NCI-H1436 (cell line): ENCODE measurements at regions not wholly inside any gene's neighbourhood (a gene's known extent, or its start where the extent isn't known, plus 50 kb on each side); places are given as distances from the start of the nearest gene placed in this dataset.
"Not testable (repeated sequence)": the region's sequence is repeated elsewhere in the genome, so short reads cannot be mapped to it uniquely, and the experiment has no call there.

Experiments
- DNase-seq: peaks from one replicate; lab custom pipeline; 2025; lab: John Stamatoyannopoulos, UW

- no peak for DNase-seq
Observed at GRCh38 chr16:59113004-59113670, 379.0 kb upstream of the GOT2 start.

GRCh38 chr16:59111280-59111679, 377.2 kb upstream of the GOT2 start:
- DNase-seq: no peak

DNA sequence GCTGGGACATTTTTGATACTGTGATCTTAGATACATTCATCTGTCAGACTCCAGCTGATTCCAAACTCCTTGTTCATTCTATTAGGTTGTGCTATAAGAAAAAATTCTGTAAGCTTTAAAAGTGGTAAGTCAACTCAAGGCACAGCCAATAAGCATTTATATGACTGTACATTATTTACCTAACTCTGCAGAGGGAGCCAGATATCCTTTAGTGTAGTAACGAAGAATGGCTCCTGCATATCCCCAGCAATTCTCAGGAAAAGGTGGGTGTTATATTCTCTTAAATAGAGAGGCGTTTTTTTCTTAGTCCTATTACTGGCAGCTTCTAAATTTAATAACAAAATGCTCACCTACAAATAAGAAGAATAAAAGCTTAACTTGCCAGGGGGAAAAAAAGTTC, 374.3 kb upstream of the GOT2 start:
- no peak for DNase-seq

- not testable (repeated sequence) for DNase-seq
Observed at GRCh38 chr16:59096682-59097081, 362.6 kb upstream of the GOT2 start.

GRCh38 chr16:59090541-59090940, 356.4 kb upstream of the GOT2 start:
- no peak for DNase-seq

GRCh38 chr16:59088431-59088830, 354.3 kb upstream of the GOT2 start:
- DNase-seq: no peak

- DNase-seq: no peak
Observed at GRCh38 chr16:59087641-59088040, 353.5 kb upstream of the GOT2 start.

GRCh38 chr16:59067205-59067604, 333.1 kb upstream of the GOT2 start:
- no peak for DNase-seq

DNA sequence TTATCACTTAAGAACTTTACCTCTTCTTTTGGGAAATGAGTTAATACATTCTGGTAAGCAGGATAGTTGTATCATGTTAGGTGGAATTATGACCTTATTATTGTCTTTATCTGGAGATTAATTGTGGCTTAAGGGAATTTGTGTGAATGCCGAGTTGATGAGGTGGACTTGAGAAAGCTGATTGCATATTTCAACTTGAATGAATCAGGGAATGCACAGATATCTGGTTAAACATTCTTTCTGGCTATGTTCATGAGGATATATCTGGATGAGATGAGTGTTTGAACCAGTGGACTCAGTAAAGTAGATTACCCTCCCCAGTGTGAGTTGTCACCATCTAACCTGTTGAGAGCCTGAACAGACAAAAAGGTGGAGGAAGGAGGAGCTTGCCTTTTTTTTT, 326.1 kb upstream of the GOT2 start:
- DNase-seq: no peak

GRCh38 chr16:59058250-59058649, 324.1 kb upstream of the GOT2 start:
- no peak for DNase-seq

DNA sequence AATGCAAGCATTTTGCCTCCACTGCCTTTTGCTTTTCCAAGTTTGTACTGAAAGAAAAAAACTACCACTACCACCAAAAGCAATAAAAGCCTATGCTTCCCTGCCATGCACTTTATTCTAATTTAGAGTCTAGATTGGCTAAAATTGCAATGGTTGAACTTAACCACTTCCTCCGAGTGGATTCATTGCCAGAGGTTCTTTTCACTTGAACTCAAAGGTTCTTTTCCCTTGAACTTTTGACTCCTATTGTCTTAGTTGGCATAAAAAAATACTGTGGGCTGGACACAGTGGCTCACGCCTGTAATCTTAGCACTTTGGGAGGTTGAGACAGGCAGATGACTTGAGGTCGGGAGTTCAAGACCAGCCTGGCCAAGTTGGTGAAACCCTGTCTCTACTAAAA, 319.8 kb upstream of the GOT2 start:
- DNase-seq: no peak

DNA sequence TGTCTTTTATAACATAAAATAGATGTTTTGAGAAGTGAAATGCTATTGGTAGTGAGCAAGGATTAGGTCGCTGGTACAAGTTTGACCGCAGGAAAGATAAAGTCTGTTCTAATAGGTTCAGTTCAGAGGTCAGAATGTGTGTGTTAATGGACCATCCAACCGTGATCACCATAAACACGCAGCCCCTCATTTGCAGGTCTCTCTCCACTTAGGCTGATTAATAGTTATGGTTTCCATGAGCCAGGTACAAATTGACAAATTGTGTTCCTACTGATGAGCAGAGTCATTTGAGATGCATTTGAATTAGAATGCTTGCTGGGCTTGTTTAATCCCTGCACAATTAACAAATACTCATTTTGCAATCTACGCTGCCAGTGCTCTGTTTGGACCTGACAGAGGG, 318.1 kb upstream of the GOT2 start:
- DNase-seq: no peak

- DNase-seq: no peak
Observed at GRCh38 chr16:59048876-59049275, 314.8 kb upstream of the GOT2 start.

GRCh38 chr16:59047114-59047513, 313.0 kb upstream of the GOT2 start:
- no peak for DNase-seq

GRCh38 chr16:59046335-59046734, 312.2 kb upstream of the GOT2 start:
- DNase-seq: no peak

DNA sequence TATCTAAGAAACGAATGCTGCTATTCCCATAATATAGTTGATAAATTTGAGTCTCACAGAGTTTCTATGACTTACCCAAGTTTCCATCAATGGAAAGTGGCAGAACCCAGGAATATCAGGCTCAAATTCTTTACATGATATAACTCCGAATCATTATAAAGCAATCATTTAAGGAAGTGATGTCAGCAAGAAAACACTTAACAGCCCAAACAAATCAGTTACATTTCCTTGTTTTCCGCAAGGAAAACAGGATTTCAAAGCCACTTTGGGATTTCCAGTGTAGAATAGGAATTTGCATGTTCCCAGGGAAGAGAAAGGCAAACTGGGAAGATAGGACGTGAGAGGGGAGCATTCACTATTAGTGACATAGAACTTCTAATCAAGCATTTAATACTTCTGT, 311.4 kb upstream of the GOT2 start:
- DNase-seq: no peak

- DNase-seq: no peak
Observed at GRCh38 chr16:59044616-59045015, 310.5 kb upstream of the GOT2 start.

GRCh38 chr16:59042301-59042700, 308.2 kb upstream of the GOT2 start:
- DNase-seq: no peak

GRCh38 chr16:59039066-59039720, 305.1 kb upstream of the GOT2 start:
- DNase-seq: no peak

DNA sequence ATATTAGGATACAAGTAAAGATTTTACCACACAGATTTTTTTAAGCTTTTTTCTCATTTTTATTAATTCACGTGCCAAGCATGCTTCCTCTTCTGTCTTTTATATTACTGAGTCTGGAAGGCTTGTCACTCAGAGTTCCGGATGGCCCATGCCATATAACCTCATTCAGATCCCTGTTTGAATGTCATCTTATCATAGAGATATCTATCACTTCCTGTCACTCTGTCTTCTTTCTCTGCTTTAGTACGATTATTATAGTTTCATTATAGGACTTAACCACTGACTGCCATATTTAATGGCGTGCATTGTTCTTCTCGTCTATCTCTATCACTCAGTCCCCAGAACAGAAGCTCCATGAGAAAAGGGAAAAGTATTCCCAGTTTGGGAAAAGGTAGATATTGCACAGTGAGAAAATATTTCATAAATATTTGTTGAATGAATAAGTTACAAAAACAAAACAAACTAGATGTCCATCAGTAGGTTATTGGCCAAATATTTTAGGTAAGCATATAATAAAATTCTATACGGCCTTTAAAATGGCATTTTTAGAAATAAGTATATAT, 296.9 kb upstream of the GOT2 start:
- no peak for DNase-seq

DNA sequence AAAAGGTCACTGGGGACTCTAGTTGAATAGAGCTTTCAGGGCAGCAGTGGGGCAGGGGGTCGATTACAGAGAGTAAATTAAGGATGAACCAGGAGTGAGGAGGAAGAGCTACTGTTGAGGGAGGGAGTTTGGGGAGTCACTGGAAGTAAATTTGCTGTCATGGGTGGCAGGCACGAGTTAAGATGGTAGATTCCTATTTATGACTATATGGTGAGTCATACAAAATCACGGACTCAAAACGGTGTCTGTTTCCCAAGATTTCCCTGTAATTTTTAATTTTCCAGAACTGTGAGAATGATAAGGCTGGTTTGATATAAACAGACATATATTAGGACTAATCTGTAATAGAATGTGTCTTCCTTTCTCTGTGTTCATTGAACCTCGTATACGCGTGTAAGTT, 287.6 kb upstream of the GOT2 start:
- no peak for DNase-seq

DNA sequence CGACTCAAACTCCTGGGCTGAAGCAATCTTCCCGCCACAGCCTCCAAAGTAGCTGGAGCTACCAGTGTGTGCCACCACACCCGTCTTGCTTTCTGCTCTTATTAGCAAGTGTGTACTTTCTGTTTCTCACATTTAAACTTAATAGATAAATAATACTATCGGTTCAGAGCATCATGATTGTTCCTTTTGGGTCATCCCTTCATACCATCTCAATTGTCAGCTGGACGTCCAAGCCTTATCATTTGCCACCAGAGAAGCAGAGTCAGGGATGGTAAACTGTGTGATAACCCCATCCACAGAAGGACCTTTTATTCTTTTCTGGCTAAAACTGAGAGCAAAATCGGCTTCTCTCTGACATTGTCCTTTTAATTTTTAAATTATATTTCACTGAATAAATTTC, 279.8 kb upstream of the GOT2 start:
- DNase-seq: no peak

DNA sequence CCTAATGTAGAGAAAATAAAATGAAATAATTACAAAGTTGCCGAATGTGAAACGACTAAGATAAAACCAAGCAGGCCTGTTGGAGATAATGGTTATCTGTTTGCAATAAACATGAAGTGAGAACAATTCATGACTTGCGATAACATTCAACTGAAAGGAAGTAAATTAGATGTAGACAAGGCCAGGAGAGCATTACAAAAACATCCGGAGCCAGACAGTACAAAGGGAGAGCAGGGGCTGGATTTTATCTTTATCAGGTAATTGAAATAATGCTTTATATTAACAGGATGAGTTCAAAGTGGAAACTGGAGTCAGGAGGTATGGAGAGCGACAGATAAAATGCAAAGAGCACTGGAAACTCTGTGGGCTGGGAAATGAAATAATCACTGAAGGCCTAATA, 265.6 kb upstream of the GOT2 start:
- no peak for DNase-seq

DNA sequence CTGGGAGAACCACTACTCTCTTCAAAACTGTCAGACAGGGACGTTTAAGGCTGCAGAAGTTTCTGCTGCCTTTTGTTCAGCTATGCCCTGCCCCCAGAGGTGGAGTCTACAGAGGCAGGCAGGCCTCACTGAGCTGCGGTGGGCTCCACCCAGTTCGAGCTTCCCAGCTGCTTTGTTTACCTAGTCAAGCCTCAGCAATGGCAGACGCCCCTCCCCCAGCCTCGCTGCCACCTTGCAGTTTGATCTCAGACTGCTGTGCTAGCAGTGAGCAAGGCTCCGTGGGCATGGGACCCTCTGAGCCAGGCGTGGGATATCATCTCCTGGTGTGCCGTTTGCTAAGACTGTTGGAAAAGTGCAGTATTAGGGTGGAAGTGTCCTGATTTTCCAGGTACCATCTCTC, 258.6 kb upstream of the GOT2 start:
- not testable (repeated sequence) for DNase-seq
